ENCODE measurements at regions not wholly inside any gene's neighbourhood (a gene's known extent, or its start where the extent isn't known, plus 50 kb on each side); places are given as distances from the start of the nearest gene placed in this dataset.
"Not testable (repeated sequence)": the region's sequence is repeated elsewhere in the genome, so short reads cannot be mapped to it uniquely, and the experiment has no call there.

DNA sequence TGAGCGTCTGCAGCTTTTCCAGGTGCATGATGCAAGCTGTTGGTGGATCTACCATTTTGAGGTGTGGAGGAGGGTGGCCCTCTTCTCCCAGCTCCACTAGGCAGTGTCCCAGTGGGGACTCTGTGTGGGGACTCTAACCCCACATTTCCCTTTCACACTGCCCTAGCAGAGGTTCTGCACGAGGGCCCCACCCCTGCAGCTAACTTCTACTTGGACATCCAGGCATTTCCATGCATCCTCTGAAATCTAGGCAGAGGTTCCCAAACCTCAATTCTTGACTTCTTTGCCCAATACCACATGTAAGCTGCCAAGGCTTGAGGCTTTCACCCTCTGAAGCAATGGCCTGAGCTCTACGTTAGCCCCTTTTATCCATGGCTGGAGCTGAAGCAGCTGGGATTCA is 61.4 kb upstream of the HGFAC start:
- not testable (repeated sequence) for DNase-seq (ENCODE audit: low read depth)

GRCh38 chr4:3381208-3381607 is 60.6 kb upstream of the HGFAC start:
- not testable (repeated sequence) for DNase-seq (ENCODE audit: low read depth)

DNA sequence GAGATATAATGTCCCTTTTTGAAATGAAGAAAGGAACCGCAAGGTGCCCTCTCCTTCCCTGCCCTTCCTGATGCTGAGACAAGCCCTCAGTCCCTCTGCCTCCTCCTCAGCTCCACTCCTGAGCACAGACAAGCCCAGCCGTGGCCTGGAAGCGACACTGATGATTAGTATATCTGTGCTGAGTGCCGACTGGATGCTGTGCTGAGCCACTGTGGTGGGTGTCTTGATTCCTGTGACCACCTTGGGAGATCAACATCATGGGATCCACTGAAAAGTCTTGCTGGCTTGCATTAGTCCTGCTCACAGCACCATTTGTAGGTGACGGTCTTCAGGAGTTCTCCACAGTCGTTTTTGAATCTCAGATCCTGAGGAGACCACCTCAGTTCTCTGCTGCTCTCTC is 59.5 kb upstream of the HGFAC start:
- no peak for DNase-seq (ENCODE audit: low read depth)

DNA sequence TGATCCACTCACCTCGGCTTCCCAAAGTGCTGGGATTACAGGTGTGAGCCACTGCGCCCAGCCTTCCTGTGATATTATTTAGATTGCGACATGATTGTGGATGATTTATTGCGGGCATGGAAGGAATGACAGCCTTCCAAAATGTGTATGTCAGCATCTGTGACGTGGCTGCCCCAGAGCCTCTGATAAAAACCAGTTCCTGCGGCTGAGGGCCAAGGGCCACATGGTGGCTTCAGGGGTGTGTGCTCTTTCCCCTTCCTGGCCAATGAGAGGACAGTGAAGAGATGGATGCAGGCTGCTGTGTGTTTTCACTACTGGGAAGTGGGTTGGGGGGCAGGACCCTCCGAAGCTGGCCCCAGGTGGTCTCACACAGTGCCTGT is 57.4 kb upstream of the HGFAC start:
- no peak for DNase-seq (ENCODE audit: low read depth)

DNA sequence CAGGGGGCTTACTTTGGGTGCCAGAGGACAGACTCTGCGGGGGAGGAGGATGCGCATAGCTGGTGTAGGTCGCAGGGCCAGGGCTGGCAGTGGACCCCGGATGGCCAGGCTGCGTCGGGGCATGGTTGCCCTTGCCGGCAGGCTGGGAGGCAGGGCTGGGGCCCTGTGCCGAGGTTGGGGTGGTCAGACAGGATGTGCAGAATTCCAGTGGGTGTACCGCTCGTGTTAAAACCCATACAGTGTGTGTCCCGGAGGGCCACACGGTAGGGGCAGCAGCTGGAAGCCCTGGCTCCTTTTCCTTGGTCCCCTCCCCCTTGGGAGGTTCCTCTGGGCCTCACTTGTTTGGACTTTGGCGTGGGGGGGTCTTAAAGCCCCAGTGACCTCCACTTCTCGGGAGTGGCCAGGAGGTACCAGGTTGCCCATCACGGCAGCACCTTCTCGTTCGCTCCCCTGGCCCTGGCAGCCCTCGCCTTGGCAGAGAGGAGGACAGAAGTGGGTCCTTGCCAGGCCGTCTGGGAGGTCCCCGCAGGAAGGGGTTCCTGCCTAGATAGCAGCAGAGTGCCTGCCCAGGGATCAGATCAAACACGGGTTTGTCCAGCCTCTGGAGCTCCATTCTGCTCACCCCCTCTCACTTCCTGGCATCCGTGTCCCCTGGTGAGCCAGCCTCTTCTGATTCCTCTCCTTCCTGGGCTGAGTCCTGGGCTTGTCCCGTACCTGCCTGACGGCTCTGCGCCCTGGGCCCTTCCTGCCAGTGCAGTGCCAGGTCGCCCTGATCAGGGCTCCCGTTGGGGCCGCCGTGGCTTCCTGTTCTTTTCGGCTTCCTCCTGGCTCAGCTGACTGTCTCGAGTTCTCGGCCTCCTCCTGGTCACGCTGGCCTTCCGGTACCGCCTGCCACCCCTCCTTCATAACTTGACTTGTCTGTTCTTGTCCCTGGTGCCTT is 56.7 kb upstream of the HGFAC start:
- DNase-seq (ENCODE audit: low read depth), result no peak

DNA sequence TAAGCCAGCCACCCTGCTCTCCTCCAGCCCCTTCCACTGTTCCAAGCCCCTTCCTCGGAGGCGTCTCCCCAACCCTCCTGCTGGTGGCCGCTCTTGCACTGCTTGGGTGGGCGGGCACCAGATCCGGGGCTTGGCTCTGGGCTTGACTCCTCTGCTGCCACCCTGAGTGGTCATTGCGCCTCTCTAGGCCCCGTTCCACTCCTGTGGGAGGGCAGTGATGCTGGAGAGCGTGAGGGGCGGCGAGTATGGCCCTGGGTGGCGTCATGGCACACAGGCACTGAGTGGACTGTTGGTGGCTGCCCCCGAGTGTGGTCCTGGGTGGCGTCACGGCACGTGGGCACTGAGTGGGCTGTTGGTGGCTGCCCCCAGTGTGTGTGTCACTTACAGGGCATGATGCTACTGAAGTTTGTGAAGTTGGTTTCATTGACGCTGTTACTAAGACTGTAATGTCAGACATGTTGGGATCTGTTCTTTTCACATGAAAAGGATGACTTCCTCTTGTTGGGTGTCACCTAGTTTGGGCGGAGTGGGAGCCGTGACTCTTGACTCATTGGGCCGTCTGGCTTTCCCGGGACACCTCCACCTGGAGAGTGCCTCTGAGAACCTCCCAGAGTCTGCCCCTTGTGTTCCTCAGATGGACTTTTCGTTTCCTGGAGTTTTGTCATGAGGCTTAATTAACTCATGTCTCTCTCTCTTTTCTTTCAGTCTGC is 55.9 kb upstream of the HGFAC start:
- no peak for DNase-seq (ENCODE audit: low read depth)

- no peak for DNase-seq (ENCODE audit: low read depth)
Measured at GRCh38 chr4:3386526-3386925, 55.2 kb upstream of the HGFAC start.

DNA sequence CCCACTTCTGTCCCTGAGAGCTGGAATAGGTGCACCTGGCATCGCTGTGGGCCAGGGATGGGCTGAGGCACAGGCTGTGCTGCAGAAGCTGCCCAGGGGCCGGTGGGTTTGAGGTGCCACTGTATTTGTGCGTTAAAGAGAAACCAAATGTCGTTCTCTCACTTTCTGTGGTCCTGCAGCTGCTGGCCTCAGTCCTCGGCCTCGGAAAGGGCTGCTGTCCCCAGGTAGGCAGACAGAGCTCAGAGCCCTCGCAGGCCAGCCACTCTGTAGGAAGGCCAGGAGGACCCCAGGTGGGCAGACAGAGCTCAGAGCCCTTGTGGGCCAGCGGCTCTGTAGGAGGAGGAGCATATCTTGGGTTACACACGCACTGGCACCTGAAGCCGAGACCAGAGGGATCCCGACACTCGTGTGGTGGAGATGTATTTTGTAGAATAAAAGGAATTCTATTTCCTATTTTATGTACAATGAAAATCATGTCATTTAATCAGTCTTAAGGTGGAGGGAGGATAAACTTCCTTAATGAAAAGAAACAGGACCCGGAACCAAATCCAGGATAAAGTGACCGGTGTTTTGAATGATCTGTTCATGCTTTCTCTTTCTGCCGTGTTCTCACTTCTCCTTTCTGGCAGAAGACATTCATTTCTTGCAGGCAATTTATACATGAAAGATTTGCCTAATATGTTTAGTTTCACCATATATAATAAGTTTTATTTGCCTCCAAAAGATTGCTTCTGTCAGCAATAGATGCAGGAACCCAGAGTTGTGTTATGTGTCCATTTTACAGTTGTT is 54.4 kb upstream of the HGFAC start:
- DNase-seq (ENCODE audit: low read depth), result no peak

- peak; percentile 23 for DNase-seq (ENCODE audit: low read depth)
Measured at GRCh38 chr4:3387943-3388361, 53.8 kb upstream of the HGFAC start.

DNA sequence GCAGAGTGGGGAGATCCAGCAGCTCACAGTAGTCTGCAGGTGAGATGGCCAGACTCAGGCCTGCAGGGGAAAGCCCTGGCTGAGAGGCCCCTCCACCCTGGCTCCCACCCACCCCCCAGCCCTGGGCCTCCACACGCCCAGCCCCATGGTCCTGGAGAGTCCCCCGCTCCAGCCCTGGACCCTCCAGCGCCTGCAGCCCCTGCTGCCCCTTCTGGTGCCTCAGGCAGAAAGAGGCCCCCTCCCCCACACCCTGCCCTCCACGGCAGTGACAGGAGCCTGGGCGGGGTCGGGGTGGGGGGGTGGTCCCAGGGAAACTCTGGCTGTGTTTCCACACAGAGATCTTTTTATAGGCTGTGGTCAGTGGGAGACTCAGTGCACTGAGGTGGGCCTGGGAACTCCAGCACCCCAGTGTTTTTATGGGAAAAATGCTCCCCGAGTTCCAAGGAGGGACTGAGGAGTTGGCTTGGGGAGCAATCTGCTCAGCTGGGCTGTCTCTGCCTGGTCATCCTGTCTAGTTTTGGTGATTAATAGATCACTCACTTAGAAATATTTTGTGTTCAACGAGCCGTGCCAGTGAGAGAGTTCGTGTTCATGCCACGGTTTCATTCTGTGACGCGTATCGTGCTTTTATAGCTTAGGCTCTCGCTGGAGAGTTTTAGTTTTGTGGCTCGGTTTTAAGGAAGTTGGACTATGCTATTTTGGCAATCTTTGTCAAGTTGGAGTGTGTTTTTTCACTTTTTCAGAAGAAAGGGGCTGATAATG is 53.1 kb upstream of the HGFAC start:
- DNase-seq (ENCODE audit: low read depth), result peak; percentile 69

GRCh38 chr4:3389233-3390215 is 52.2 kb upstream of the HGFAC start:
- no peak for DNase-seq (ENCODE audit: low read depth)

DNA sequence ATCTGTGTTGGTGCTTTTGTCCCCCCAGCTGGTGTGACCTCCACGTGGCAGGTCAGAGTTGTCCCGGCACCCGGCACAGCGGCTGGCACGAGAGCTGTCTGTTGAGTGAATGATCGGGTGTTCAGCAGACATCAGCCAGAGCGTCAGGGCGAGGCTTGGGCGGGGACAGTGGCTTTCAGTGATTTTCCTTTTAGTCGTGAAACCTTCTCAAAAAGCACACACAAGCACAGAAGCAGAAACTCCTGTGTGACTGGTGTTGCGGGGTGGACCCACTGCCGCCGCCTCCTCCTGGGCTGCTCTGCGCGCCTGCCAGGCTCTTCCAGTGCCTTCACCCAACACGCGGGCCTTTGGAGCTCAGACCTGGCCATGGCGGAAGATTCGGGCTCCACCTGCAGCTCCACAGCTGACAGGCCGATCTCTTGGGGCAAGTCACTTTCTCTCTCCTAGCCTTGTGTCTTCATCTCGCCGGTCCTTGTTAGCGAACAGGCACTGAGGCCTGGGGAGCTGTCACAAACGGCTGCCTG is 51.4 kb upstream of the HGFAC start:
- DNase-seq (ENCODE audit: low read depth), result no peak

DNA sequence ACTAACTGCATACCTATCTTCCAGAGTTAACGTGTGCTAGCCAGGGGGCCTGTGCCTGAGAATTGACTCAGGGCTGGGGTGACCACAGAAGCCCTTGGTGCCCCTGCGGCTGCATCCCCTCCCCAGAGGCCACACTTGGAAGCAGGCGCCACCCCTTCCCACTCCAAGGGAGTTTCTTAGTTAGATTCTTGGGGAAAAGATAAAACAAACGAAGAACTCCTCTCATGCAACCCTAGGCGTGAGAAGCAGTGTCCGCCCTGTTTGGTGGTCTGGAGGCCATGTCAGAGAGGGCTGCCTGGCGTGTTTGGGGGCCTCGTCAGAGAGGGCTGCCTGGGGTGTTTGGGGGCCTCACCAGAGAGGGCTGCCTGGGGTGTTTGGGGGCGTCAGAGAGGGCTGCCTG is 50.3 kb upstream of the HGFAC start:
- DNase-seq (ENCODE audit: low read depth), result no peak

Measured in LHCN-M2 (cell line).